Pons (tissue), 1 donor: ENCODE measurements at regions not wholly inside any gene's neighbourhood (a gene's known extent, or its start where the extent isn't known, plus 50 kb on each side); places are given as distances from the start of the nearest gene placed in this dataset.

Experiments
- DNase-seq: peaks from one replicate; pipeline ENCODE4 v3.0.0-alpha.2; 2016; ENCODE audit warnings: low spot score

- no peak for DNase-seq
These were observed 166.7 kb upstream of the SYT1 start for GRCh38 chr12:78697817-78698415.

GRCh38 chr12:78698747-78699146 lies 165.8 kb upstream of the SYT1 start:
- no peak for DNase-seq

DNA sequence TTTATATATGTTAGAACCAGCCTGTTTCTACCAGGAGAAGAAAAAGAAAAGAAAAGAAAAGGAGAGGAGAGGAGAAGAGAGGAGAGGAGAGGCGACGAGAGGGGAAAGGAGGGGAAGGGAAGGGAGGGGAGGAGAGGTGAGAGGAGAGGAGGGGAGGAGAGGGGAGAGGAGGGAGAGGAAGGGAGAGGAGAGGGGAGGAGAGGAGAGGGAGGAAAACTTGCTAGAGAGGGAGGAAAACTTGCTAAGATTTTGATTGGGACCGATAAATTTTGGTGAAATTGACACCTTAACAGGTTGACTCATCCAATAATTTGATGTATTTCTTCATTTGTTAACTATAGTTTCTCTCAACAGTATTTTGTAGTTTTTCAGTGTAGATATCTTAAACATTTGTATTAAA lies 164.0 kb upstream of the SYT1 start:
- DNase-seq: no peak

DNA sequence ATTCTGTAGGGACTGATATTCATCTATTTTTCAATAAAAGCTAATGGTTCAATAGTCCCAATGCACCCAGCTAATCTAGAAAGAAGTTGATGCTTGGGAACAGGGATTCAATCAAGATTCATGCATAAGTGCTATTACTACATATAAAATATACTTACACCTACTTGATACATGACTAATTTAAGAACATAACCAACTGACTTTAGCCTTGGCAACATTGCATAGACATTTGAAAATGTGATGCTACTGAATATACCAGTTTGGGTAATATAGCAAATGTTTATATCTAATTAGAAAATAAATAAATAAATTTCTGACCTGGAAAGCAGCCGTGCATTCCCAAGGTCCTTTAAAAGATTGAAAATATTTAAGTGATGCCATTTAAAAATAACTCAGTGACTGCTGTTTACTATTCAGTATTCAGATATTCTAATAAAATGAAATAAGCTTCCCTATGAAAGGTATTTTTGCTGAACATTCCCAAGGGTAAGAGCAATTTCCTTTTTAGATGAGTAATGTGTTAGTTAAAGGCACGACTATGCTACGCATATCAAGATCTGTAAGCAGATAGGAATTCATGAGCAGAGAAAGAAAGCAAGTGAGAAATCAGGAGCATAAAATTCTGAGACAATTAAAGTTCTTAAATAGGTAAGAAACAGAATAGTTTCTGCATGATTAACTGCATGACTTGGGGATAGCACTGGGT lies 160.6 kb upstream of the SYT1 start:
- no peak for DNase-seq

DNA sequence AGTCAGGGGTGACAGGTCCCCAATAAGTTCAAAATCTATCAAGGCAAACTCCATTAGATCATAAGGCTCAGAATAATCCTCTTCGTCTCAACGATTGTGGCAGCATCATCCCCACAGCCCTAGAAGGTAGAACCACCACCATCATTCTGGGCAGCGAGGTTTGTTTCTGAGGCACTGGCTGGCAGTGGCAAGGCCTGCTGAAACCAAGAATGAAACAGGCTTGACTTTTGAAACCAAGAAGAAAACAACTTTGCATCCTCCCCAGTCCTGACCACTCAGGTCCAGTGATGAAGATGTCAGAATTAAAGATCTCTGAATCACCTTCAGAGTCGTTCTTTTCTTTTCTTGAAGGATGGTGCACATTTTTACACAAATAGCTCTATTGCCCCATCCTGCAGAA lies 152.6 kb upstream of the SYT1 start:
- no peak for DNase-seq

DNA sequence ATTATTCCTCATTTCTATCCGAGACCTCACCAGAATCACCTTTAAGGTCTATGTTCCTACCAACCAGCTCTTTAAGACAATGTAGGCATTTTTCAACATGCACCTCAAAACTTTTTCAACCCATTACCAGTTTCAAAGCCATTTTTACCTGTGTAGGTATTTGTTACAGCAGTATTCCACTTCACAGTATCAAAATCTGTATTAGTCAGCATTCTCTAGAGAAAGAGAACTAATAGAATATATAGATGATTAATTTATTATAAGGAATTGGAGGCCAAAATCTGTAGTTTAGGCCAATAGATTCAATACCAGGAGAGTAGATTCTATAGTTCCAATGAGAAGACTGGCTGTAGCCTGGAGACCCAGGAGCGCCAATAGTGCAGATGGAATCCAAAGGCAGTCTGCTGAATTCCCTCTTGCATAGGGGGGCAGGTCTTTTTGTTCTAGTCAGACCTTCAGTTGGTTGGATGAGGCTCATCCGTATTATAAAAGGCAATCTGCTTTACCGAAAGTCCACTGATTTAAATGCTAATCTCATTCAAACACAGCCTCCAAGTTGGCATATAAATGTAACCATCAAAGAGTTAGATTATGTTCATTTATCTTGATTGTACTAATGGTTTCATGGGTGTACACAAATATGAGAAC lies 151.6 kb upstream of the SYT1 start:
- DNase-seq: no peak

DNA sequence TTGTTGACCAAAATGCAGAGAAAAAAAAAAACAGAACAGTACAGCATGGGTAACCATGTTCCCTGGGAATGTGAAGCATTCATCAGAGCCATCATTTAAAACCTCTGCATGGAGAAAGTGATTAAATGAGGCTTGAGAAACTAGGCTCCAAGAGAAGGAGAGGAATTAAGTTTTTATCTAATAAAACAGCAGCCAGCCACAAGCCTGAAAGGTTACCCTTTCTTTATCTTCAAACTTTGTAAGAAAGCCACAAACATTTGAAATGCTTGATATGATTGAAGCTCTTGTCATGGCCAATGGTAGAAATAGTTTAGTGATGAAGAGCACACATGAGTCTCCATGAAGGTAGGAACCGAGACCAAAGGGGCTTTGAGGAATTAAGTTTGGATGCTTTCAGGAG lies 144.9 kb upstream of the SYT1 start:
- DNase-seq: no peak

GRCh38 chr12:78721906-78722305 lies 142.7 kb upstream of the SYT1 start:
- DNase-seq: no peak

- DNase-seq: no peak
These were observed 139.5 kb upstream of the SYT1 start for GRCh38 chr12:78725033-78725432.

GRCh38 chr12:78725951-78726580 lies 138.5 kb upstream of the SYT1 start:
- no peak for DNase-seq

DNA sequence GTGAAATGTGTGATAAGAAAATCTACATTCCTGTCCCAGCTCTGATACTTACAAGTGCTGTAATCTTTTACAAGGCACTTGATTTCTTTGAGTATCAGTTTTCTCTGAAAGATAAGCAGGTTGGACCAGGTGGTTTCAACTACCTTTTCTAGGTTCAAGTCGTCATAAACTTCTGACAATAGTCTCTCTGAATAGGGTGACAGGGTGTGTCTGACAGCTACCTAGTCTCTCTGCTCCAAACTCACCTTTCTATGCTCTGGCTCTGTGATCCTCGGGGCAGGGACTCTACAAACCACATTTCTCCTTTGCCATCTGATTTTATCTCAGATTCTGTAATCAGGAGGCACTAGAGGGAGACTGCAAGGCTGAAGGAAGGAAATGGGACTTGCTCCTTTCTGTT lies 137.7 kb upstream of the SYT1 start:
- DNase-seq: no peak

DNA sequence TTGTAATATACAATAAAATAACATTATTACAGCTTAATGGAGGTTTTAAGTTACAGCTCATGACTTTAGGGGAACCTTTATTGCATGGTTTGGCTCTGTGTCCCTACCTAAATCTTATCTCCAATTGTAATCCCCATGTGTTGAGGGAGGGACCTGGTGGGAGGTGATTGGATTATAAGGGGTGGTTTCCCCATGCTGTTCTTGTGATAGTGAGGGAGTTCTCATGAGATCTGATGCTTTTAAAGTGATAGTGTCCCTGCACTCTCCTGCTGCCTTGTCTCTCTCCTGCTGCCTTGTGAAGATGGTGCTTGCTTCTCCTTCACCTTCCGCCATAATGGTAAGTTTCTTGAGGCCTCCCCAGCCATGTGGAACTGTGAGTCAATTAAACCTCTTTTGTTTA lies 132.1 kb upstream of the SYT1 start:
- DNase-seq: no peak

DNA sequence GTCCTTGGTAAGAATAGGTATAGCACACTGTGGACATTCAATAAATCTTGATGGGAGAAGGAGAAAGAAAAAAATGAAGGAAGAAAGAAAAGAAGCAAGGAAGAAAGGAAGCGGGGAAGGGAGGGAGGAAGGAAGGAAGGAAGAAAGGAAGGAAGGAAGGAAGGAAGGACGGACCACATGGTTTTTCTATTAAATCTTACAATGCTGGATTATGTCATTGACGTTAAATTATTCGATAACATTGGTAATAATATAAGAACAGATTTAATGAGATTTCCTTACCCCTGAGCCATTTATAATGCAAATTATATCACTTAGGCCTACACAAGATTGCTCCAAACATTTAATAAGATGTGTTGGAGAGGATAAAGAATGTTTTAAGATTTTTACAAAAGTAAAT lies 124.9 kb upstream of the SYT1 start:
- no peak for DNase-seq

DNA sequence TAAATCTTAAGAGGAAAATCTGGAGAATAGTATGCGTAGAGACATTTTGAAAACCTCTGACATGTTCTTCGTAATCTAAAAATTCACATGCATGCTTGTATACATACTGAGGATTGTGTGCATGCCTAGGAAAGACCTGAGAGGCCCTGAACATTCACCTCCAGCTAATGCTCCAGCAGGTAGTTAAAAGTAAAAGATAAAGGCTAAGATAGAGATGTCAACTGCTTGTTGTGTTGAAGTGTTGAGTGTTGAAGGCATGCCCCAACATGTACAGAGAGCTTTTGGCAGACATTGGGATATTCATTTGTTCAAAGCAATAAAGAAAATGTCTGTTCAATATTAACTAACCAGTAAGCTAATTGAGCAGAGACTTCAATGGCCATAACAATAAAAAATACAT lies 118.6 kb upstream of the SYT1 start:
- no peak for DNase-seq

DNA sequence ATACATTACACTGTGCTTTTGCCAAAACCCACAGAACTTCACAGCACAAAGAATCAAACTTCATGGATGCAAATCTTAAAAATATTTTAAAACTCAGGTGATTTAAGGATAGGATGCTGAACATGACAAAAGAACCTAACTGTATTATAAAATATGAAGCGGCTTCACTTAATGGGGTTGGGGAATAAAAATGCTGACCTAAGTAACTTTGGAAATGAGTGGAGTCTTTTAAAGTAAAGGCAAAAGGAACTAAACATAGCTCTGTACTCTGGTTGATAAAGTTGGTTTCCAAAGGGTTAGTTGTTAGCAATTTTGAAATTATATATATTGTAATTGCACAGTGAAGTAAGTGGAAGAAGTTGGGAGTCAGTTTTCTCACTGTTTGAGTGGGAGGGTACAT lies 111.5 kb upstream of the SYT1 start:
- DNase-seq: no peak

DNA sequence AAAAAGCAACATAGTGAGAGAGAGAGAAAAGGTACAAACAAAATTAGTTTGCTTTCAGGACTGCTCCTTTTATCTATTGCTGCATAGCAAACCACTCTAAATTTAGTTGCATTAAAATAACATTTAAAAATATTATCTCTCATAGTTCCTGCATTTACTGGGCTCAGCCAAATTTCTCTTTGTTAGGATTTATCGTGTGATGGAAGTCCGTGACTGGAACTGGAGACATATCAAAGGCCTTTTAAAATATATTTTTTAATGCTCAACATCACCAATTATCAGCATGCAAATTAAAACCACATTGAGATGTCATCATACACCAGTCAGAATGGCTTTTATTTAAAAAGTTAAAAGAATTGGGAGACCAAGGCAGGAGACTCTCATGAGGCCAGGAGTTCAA lies 107.6 kb upstream of the SYT1 start:
- no peak for DNase-seq

DNA sequence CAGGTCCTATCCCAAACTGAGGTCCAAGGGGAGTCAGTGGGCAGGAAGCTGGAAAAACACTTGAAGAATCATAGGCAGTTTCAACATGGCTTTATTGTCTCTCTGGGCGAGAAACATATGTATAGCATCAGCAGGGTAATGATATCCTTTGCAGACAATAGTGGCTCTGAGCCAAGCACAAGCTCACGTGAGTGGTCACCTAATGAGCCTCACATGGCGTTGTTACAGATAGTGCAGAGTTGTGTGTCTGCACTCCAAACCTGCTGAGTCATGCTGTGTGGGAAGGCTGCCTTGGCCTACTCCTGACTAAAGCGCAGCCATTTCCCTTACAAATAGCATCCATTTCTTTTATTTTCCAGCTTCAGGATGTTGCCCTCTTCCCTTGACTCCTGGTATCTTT lies 105.2 kb upstream of the SYT1 start:
- DNase-seq: no peak

DNA sequence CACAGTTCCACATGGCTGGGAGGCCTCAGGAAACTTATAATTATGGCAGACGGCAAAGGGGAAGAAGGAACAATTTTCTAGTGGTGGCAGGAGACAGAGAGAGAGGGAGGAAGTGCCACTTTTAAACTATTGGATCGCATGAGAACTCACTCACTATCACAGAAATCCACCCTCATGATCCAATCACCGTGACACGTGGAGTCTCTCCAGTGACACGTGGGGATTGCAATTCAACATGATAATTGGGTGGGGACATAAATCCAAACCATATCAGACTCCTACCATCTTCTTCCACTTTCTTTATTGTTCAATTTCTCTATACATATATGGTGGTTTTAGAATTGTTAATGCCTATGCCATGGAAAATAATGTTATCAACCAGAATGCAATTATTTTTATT lies 103.7 kb upstream of the SYT1 start:
- DNase-seq: no peak

GRCh38 chr12:78764913-78765312 lies 99.7 kb upstream of the SYT1 start:
- no peak for DNase-seq

- no peak for DNase-seq
These were observed 97.2 kb upstream of the SYT1 start for GRCh38 chr12:78767264-78767981.

- DNase-seq: no peak
These were observed 86.2 kb upstream of the SYT1 start for GRCh38 chr12:78778339-78778738.

- no peak for DNase-seq
These were observed 77.0 kb upstream of the SYT1 start for GRCh38 chr12:78787576-78787975.

GRCh38 chr12:78790148-78790547 lies 74.4 kb upstream of the SYT1 start:
- no peak for DNase-seq
